ENCODE measurements at regions not wholly inside any gene's neighbourhood (a gene's known extent, or its start where the extent isn't known, plus 50 kb on each side); places are given as distances from the start of the nearest gene placed in this dataset.

DNA sequence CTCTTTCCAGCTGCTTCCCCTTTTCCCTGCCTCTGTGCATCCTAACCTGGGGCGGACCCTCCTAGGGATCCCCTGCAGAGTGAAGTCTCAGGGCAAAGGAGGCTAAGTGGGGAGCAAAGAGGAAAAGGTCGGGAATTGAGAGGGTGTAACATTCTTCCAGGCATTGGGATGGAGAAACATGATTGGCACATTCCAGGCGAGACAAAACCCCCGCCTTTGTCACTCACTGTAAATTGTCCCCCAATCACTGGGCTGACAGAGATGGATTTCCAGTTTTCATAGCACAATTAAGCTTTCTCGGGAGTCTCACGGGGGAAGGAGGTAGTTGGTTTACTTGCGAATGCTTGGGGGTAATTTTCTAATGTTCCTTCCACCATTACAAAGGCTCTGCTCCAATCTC is 74.9 kb downstream of the MIAT start:
- no peak for DNase-seq

DNA sequence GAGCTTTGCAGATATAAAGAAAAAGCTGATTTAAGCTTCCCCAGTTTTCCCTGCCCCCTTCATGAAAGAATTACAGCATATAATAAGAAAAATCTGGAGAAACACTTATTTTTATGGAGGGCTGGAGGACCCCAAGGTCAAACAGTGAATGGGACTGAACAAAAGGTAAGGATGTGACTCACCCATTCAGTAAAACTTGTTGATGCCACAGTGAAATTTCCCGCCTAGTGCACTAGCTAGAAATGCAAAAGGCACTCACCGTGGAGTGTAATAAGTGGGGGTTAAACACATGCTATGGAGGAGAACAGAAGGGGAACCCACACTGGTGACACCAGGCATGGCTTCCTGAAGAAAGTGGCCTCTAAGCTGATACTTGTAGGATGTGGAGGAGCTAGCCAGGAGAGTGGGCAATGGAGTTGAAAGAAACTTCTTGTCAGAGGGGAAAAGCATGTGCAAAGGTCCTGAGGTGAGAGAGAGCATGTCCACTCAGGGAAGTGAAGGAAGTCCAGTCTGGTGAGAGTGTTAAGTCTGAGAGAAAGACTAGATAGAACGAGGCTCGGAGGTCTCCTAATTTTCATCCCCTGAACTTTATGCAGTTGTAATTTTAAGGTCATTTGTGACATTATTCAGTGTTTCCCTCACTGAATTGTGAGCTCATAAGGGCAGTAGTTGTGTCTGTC is 77.1 kb downstream of the MIAT start:
- no peak for DNase-seq

DNA sequence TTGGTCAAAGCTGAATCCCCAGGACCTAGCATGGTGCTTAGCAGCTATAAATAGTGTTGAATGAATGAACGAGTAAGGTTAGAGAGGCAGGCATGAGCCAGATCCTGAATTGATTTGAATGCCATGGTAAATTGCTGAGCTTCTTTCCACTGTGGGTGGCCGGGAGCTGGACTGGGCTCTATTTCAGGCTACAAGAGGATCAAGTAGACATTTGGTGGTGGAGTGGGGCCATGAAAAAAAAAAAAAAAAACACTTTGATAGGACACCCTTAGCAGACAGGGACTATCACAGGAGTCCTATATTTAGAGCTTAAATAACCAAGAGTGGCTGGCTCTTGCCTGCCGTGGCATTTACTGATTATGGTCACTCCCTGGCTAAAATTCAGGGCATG is 77.6 kb downstream of the MIAT start:
- no peak for DNase-seq

DNA sequence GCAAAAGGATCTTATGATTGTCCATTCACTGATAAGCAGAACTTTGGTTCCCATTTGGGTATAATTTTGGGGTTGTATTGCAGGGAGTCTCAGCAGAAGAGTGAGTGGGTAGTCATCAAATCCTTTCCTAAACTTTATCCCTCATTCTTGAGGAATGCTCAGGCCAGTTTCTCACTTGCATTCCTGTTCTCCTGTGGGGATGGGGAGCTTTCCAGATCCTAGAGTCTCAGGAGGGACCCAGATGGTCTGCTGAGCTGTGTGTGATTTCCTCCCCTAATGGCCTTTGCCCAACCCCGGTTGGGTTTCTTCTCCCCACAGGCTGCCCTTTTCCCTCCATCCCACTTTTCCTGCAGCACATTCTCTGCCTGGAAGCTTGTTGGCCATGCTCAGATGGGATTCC is 79.9 kb downstream of the MIAT start:
- no peak for DNase-seq

DNA sequence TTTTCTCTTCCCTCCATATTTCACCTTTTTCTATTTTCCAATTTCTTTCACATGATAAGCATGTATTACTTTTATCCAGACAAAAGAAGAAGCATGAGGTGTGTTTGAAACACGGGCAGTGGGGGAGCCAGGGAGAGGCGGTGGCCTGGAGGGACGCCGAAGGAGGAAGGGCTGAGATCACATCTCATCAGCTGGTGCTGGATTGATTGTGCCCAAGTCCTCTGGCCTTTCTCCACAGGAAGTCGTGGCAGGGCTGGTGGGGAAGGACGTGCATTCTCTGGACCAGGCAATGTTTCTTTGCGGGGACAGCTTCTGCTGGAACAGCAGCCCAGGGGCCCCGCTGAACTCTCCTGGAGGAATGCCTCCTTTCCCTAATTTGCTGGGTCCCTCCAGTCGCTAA is 82.9 kb downstream of the MIAT start:
- DNase-seq = no peak

DNA sequence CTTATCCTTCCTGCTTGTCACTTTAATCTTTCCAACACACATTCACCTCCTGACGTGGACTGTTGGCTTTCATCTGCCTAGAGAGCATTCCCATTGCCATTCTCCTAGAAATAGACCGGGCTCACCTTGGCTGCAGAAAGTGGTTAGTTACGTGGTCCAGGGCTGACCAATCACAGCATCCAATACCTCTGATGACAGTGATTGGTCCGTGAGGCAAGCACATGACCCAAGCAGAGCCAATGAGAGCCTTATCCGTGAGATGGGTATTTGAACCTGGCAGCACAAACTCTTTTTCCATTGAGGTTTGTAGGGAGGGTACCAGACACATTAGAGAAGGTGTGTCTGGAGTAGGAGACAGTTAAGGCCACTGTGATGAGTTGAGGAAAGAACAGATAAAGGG is 85.8 kb downstream of the MIAT start:
- no peak for DNase-seq

DNA sequence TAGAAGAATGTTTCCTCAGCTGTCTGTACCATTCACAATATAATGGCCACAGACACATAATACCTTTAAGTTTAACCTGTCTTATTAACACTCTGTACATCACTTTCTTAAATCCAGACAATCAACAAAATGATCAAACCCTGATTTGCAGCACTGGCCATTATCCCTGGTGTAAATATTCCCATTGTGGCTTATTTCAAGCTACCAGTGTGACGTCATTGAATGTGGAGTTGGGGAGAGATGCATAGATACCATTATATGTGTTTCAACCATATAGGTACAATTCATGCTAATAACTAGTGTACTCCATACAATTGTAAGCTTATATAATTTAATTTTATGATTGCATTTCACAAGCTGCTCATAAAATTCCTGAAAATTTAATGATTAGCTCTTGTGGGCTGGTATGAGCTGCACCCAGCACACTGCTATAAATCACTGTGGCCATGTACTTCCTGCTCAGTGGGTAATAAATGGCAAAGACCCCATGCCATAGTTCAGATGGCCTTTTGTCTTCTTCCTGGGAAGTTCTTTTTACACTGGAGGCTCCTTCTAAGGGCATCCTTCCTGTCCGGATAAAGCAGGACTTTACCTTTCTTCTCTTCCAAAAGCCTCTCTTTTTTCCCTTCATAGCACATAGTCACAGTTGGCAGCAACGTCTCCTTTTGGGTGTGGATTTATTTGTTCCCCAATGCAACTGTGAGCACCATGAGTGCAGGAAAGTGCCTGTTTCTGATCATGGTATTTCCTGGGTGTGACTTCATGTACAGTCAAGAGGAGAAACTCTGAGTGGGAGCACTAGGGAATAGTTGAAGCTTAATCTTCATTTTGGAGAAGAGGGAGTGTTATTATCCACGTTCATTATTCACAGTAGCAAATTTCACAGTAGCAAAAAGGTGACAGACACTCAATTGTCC is 87.8 kb downstream of the MIAT start:
- no peak for DNase-seq

DNA sequence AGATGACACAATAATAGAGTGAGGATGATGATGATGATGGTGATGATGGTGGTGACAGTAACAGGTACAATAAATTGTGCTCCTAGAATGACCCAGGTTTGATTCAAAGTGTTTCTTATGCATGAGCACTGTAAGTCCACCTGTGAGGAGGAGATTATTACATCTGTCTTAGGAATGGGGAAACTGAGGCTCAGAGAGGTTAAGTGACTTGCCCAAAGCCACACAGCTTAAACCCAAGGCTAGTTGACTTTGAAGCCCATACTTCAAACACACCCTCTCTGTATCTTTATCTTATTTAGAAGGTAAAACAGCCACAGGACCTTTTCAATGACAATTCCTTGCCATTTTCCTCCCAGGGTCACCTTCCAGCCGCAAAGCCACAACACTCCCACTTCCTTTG is 88.9 kb downstream of the MIAT start:
- no peak for DNase-seq

DNA sequence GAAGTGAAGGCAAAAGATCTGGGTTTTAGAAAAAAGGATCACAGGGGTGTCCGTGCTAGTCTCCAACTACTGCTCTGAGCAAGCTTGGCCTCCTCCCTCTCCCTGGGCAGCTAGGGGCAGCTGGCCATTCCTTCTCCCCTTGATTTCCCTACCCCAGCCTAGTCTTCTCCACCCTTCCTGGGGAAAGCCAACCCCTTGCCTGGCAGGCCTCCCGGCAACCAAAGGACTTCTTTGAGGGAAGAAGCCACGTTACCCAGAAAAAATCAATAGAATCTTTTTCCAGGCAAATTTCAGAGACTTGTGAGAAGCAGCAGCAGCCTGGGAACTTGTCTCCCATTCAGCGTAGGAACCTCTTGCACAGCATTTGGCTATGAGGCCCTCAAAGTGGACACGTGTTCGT is 91.5 kb downstream of the MIAT start:
- DNase-seq = no peak

DNA sequence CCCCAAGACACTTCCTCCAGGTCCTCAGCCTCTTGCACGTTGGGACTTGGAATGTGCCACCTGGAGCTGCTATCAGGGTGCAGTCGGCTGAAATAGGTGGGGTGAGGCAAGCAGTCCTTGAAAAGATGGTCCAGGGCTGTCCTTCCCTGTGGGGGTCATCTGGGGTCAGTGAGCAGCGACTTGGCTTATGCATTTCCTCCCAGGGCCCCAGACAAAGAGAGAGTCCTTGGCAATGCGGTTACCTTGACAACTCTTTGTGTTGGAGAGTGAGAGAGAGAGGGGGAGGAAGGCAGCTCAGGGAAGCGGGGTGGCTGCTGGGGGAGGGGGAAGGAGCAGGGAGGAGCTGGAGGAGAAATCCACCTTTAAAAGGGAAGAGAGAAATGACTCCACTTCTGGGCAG is 93.8 kb downstream of the MIAT start:
- no peak for DNase-seq

DNA sequence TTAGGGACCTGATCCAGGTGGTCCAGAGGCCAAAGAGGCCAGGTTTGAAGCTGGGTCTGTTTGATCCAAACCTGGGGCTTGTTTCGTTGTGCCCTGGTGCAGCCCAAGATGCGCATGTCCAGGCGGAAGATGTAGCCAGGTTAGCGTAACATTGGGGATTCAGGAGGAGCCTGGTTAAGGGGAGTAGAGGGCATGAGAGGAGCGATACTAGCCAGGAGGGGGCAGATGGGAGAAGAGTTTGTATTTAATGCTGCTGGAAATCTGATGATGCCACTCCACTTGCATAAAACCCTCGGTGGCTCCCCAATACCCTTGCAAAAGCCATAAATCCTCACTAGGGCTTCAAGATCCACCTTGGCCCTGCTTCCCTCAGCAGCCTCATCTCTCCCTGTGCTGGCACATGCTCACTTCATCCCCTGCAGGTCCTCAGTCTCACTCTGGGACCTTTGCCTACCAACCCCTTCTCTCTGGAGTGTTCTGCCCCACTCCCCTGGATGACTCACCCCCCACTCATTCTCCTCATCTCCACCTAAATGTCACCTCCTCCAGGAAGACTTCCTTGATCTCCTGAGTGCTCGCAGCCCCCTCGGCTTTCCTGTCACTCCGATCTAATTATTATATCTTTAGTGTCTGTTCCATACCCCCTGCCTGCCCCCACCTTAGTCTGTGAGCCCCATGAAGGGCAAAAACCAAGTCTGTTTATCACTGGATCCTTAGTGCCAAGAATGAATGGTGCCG is 95.9 kb downstream of the MIAT start:
- DNase-seq = no peak

DNA sequence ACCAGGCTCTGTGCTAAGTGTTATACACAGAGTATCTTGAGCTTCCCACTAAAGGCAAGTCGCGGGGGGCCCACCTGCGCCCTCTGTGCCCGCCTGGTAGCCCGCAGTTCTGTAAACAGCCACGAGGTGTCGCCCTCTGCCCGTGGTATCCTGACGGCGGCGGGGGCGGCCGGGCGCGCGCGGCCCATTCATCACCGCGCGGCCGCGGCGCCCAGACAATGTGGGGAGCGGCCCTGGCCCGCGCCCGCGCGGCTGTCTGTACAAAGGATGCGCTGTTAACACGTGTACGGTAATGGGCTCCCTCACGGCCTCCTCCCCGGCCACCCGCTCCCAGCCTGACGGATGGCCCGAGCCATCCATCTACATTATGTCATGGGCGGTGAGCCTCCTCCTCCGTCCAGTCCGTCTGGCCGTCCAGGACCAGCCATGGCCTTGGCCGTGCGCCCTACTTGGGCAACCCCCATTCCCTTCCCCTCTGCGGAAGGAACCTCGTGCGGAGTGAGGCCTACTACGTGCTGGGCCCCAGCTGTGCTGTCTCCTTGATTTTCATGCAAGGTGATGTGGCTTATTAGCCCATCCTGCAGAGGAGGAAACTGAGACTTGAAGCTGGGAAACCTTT is 99.4 kb downstream of the MIAT start:
- no peak for DNase-seq

DNA sequence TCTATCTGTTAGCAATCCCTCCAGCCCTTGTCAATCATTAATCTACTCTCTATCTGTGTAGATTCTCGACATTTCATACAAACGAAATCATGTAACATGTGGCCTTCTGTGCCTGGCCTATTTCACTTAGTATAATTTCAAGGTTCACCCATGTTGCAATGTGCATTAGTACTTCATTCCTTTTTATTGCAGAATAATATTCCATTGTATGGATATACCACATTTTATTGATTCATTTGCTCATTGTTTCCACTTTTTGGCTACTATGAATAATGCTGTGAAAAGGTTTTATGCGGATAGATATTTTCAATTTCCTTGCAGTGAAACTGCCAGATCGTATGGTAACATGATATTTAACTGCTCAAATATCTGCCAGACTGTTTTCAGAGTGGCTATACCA is 100.1 kb downstream of the MIAT start:
- DNase-seq = no peak

DNA sequence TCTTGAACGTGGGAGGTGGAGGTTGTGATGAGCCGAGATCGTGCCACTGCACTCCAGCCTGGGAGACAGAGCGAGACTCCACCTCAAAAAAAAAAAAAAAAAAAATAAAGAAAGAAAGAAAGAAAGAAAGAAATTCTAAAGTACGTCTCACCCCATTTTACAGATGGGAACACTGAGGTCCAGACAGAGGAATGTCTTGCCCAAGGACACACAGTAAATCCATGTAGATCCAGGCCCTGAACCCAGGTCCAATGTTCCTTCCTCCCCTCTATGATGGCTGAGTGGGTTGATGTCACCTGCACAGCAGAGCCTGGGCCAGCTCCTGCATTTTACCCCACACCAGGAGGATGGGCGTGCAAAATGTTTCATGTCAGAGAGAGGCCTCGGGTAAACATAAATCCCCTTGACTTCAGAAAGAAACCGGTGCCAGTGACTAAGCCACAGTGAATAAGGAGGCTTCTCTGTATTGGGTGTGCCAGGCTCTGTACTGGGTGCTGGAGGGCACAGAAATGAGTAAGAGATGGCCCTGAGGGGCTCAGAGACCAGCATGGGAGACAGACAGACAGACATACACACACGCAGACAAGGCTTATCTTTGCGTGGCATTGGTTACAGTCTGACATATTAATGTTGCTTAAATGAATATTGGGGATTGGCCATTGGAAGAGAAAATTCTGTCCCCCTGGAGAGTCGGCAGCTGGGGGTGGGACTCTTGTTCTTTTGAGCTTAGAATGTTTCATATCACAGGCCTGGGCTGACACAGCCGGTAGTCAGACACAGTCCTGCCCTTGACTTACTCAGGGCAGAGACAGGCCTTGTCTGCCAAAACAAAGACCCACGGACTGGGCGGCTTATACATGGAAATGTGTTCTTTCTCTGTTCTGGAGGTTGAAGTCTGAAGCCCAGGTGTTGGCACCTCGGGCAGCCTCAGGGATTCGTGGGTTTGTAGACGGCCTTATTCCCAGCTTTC is 105.4 kb downstream of the MIAT start:
- DNase-seq = no peak

DNA sequence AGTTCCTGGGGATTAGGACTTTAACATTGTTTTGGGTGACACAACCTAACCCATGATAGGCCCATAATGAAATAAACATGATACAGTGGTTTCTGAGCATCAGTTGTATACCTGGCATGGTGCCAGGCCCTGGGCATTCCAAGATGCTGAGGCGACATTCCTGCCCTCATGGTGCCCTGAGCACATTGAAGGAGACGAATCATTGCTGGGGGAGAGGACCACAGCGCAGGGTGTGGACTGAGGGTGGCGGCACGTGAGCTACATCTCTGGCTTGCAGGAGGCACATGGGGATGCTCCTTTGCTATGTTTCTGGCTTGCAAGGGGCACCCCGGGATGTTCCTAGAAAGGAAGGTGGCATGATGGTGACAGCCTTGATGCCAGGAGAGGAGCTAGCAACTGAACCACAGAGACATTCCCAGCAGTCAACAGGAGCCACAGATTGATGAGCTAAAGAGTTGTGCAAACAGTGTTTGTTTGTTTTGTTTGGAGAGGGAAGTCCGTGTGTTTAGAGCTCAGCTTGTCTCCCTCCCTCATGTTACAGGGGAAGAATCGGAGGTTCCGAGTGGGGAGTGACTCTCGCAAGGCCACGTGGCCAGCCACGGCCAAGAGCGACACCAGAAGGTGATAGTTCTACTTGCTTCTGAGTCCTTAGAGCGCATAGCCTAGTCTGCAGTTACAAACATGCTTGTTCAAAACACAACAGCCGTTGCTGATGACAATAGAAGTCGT is 106.4 kb downstream of the MIAT start:
- DNase-seq = no peak

DNA sequence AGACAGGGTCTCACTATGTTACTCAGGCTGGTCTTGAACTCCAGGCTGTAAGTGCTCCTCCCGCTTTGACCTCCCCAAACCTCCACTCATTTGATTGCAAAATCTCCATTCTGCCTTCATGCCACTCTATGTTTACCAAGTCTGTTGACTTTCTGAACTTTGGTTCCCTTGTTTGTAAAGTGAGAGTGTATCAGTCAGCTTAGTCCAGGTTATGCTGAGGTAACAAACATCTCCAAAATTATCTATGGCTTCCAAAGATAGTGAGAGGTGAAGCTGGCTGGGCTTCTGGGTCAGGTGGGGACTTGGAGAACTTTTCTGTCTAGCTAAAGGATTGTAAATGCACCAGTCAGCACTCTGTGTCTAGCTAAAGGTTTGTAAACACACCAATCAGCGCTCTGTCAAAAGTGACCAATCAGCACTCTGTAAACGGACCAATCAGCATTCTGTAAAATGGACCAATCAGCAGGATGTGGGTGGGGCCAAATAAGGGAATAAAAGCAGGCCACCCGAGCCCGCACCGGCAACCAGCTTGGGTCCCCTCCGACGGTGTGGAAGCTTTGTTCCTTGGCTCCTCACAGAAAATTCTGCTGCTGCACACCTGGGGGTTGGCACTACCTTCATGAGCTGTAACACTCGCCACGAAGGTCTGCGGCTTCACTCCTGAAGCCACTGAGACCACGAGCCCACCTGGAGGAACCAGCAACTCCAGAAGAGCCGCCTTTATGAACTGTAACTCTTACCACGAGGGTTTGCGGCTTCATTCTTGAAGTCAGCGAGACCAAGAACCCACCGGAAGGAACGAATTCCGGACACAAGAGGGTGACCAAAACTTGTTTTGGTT is 109.3 kb downstream of the MIAT start:
- no peak for DNase-seq

DNA sequence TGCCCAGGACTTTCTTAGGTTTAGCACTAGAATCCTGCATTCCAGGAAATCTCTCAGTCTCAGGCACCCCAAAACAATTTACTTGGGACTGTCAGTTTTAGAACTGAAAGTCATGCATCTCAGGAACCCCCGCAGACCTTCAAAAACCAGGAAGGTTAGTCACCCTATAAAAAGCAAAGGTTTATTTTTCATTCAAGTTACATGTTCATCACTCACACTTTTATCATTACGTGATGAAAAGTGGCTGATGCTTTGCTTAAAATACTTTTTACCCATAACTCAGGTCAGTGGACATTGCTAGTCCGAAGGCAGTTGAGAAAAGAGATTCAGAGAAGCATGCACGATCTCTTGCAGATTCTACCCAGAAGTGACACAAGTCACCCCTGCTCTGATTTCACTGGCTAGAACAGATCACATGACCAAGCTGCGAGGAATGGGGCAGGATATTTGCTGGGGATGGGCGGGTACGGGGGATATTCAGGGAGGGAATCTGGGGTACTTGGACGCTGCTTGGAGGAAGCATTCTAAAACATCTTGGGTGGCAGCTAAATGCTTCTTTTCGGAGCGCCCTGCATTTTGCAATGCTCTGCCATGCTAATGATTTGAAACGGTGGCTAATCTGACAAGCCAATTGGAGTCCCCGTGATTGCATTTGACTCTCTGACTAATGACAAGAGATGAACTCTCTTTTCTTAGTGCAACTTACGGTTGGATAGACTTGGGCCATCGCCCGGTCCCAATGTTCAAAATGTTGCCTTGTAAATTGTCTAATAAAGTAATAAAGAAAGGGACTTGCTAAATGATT is 110.2 kb downstream of the MIAT start:
- no peak for DNase-seq

DNA sequence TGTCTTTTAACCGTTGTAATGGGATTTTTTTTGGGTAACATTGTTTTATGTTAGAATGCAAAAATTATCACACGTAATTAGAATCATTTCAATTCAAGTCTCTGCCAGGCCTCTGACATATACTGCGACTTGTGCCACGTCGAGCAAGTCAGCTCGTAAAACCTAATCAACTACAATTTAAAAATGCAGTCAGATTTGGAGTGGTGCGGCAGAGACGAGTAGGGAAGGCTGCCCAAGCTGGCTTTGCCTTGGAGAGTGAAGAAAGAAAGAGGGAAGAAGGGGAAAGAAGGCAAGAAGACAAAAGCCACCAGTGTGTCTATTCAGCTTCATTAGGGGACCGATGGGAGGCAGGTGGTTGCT is 110.7 kb downstream of the MIAT start:
- no peak for DNase-seq

DNA sequence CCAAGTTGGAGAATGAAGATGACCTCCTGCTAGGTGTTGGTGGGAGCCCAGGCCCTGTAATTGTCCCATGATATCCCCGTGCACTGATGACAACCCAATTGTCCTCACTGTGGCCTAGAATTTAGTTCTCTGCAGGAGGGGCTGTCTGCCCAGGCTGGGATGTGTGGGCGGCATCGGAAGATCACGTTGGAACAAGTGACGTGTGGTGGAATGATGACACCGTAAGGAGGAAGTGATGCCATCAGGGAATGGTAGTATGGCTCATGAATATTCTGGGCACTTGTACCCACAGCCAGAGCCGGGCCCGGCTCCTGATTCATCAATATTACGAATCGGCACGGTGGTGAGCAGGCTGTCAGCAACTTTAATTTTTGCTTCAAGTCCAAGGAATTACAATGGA is 111.6 kb downstream of the MIAT start:
- no peak for DNase-seq

DNA sequence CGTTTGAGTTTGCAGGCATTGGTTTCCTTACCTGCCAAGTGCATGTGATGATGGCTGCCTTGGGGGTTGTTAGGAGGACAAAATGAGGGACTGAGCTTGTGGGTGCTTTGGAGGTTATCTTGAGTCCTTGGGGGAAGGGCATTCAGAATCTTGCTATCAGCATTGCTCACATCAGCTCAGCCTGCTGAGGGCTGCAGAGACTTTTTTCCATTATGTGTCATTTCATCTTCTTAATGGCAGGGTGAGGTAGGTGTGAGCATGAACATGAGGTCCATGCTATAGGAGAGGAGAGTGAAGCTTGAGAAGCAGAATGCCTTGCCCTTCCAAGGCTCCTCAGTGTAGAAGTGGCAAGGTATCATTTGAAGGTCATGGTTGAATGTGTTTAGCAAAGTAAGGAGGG is 112.3 kb downstream of the MIAT start:
- DNase-seq = no peak

Measured in NCI-H2081 treated with DMSO at 0.1 percent for 48 hours (cell line).